Aorta (tissue), 5 donors: ENCODE measurements at regions not wholly inside any gene's neighbourhood (a gene's known extent, or its start where the extent isn't known, plus 50 kb on each side); places are given as distances from the start of the nearest gene placed in this dataset.

Experiments
- ATAC-seq: fragments of 200-7000 bp; cut with Tn5 transposase; one replicate; pipeline ENCODE4 v1.9.1; 2022; ENCODE audit warnings: moderate library complexity; ENCODE audit not compliant: low FRiP score
- DNase-seq, 2 donors: peaks; one replicate each; pipeline ENCODE4 v3.0.0-alpha.2; 2020
- H3K27ac ChIP-seq, 2 donors: one replicate each; pipeline ENCODE4 v1.5.1; 2013; ENCODE audit warnings: low read length in 2 of 2, mild to moderate bottlenecking in 2 of 2, moderate library complexity in 2 of 2, control low read depth in 1 of 2, inconsistent platforms in 1 of 2, low read depth in 1 of 2
- H3K27me3 ChIP-seq, 2 donors: one replicate each; pipeline ENCODE4 v1.6.1; 2013; ENCODE audit warnings: control low read depth in 1 of 2, low read length in 1 of 2, mild to moderate bottlenecking in 1 of 2, moderate library complexity in 1 of 2; ENCODE audit not compliant: insufficient read depth in 2 of 2, control insufficient read depth in 1 of 2
- H3K36me3 ChIP-seq, 2 donors: one replicate each; pipeline ENCODE4 v1.6.1; 2013; ENCODE audit warnings: control low read depth in 1 of 2, low read length in 1 of 2, mild to moderate bottlenecking in 1 of 2; ENCODE audit not compliant: insufficient read depth in 2 of 2, control insufficient read depth in 1 of 2
- H3K4me1 ChIP-seq, 2 donors: one replicate each; pipeline ENCODE4 v1.6.1; 2013; ENCODE audit warnings: low read length in 2 of 2, control low read depth in 1 of 2, mild to moderate bottlenecking in 1 of 2, moderate library complexity in 1 of 2; ENCODE audit not compliant: insufficient read depth in 2 of 2, control insufficient read depth in 1 of 2
- H3K4me3 ChIP-seq, 2 donors: one replicate each; pipeline ENCODE4 v1.5.1; 2013; ENCODE audit warnings: low read length in 2 of 2, control low read depth in 1 of 2, mild to moderate bottlenecking in 1 of 2
- H3K9me3 ChIP-seq: one replicate; pipeline ENCODE4 v1.6.1; 2013; ENCODE audit warnings: mild to moderate bottlenecking, low read length; ENCODE audit not compliant: control insufficient read depth
- WGBS, 2 donors: extraction: QIAGEN DNeasy Blood & Tissue Kit; methylation state at CpG; one replicate each; pipeline ENCODE4 v1.1.7; 2013; 5-methylcytosine and 5-hydroxymethylcytosine counted together
- intact Hi-C, 2 donors: fragments of 100-400 bp; cut with DNase I; formaldehyde crosslinking; loops; one replicate each; pipeline versions ENCODE4 v1.14.2 to v1.15.0; 2022
- donor health status: healthy with polysubstance abuse.
- donor health status: Bipolar disorder and iron deficiency.
- donor health status: DM: no; HTN: no; CAD: no.
- donor health status: DM: no; HTN: no; CAD: no.
- donor health status: DM: yes; HTN: yes; CAD: no.

- Histone ChIP-seq H3K4me3 (no peak overlapping the region), H3K36me3 (no peaks in the 10 kb centered on the region), H3K4me1 (no peaks in the 10 kb centered on the region), H3K27ac (no peak overlapping the region), H3K27me3 (no peaks in the 10 kb centered on the region), H3K9me3 (peaks cover 3% of the 10 kb centered on the region)
- WGBS, 2 donors: 93 to 98% methylated on average over 5 of the region's 5 CpGs
- ATAC-seq (no peak), DNase-seq (no peak)
- intact Hi-C loops: no loop called here
These were observed 278.9 kb downstream of the SMOC2 start for GRCh38 chr6:168719901-168720300.

GRCh38 chr6:168718821-168719475 lies 278.0 kb downstream of the SMOC2 start:
- peaks cover 2% of the 10 kb centered on the region for H3K9me3 ChIP-seq
- 96% methylated on average over 14 of the region's 14 CpGs for WGBS, 2 donors
- no peaks in the 10 kb centered on the region for H3K4me1 ChIP-seq
- no peak overlapping the region for H3K27ac ChIP-seq
- ATAC-seq (no peak), DNase-seq (no peak)
- intact Hi-C loops: no loop called here
- H3K36me3 ChIP-seq: no peaks in the 10 kb centered on the region
- H3K27me3 ChIP-seq: no peaks in the 10 kb centered on the region
- no peak overlapping the region for H3K4me3 ChIP-seq
